ENCODE measurements at regions not wholly inside any gene's neighbourhood (a gene's known extent, or its start where the extent isn't known, plus 50 kb on each side); places are given as distances from the start of the nearest gene placed in this dataset.

DNA sequence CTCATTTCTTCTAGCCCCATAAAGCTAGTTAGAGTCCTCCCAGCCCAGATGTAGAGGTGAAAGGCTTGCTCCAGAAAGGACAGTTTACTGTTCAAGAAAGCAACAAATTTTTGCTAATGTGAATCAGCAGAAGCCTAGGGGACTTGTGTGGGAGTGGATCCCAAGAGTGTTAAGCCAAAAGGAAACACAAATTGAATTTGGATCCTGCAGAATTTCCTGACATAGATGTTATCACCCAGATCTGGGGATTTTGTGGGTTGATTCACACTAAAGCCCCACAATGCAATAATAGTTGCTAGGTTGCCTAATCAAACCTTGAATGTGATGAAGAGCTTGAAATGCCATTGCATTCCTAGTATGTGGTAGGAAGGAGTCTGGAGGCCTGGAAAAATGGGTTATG is 135.2 kb upstream of the HS3ST3A1 start:
- peaks cover 4% of the 10 kb centered on the region for H3K27me3 Mint-ChIP-seq (ENCODE audit: low read depth)
- TF ChIP-seq, protein P1, sequence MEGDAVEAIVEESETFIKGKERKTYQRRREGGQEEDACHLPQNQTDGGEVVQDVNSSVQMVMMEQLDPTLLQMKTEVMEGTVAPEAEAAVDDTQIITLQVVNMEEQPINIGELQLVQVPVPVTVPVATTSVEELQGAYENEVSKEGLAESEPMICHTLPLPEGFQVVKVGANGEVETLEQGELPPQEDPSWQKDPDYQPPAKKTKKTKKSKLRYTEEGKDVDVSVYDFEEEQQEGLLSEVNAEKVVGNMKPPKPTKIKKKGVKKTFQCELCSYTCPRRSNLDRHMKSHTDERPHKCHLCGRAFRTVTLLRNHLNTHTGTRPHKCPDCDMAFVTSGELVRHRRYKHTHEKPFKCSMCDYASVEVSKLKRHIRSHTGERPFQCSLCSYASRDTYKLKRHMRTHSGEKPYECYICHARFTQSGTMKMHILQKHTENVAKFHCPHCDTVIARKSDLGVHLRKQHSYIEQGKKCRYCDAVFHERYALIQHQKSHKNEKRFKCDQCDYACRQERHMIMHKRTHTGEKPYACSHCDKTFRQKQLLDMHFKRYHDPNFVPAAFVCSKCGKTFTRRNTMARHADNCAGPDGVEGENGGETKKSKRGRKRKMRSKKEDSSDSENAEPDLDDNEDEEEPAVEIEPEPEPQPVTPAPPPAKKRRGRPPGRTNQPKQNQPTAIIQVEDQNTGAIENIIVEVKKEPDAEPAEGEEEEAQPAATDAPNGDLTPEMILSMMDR (IDR thresholded peaks at IDR 0.05; ENCODE audit: unreplicated experiment), result no peak
- H3K9me3 Mint-ChIP-seq, result peaks cover 19% of the 10 kb centered on the region
- H3K4me1 Mint-ChIP-seq, result no peaks in the 10 kb centered on the region
- no peak overlapping the region for H3K27ac Mint-ChIP-seq
- DNase-seq (ENCODE audit: low spot score in 2 of 2, unreplicated experiment in 2 of 2), result no peak
- peaks cover 4% of the 10 kb centered on the region for H3K36me3 Mint-ChIP-seq
- no peak overlapping the region for H3K4me3 Mint-ChIP-seq

- peaks cover 9% of the 10 kb centered on the region for H3K9me3 Mint-ChIP-seq
- no peak overlapping the region for H3K27ac Mint-ChIP-seq
- H3K36me3 Mint-ChIP-seq, result no peaks in the 10 kb centered on the region
- H3K27me3 Mint-ChIP-seq (ENCODE audit: low read depth), result peaks cover 12% of the 10 kb centered on the region
- no peak for DNase-seq (ENCODE audit: low spot score in 2 of 2, unreplicated experiment in 2 of 2)
- TF ChIP-seq, protein P1 (IDR thresholded peaks at IDR 0.05; ENCODE audit: unreplicated experiment), result no peak
- H3K4me1 Mint-ChIP-seq, result peaks cover 3% of the 10 kb centered on the region
- H3K4me3 Mint-ChIP-seq, result no peak overlapping the region
Measured at GRCh38 chr17:13740686-13741085, 139.0 kb upstream of the HS3ST3A1 start.

DNA sequence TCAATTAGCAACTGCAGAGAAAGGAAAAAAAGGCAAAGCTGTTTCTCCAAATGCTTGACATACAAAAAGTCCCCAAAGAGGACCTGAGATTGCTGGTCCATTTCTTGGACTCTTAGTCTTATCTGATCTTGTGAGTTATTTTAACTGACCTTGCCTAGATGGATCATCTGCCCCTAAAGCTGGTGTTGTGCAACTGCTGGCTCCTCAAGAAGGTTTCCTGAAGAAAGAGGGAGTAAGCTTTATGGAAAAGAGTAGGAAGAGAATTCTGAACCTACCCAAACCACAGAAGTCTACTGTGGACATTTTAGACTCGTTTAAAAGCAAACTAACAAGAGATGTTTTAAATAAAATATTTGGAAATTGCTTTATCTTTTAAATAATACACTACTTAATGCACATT is 140.0 kb upstream of the HS3ST3A1 start:
- Mint-ChIP-seq H3K4me3 (no peak overlapping the region), H3K27ac (no peak overlapping the region), H3K36me3 (no peaks in the 10 kb centered on the region), H3K9me3 (peaks cover 9% of the 10 kb centered on the region), H3K27me3 (ENCODE audit: low read depth) (peaks cover 12% of the 10 kb centered on the region), H3K4me1 (peaks cover 8% of the 10 kb centered on the region)
- DNase-seq (ENCODE audit: low spot score in 2 of 2, unreplicated experiment in 2 of 2), result no peak
- TF ChIP-seq, protein P1 (IDR thresholded peaks at IDR 0.05; ENCODE audit: unreplicated experiment), result no peak

DNA sequence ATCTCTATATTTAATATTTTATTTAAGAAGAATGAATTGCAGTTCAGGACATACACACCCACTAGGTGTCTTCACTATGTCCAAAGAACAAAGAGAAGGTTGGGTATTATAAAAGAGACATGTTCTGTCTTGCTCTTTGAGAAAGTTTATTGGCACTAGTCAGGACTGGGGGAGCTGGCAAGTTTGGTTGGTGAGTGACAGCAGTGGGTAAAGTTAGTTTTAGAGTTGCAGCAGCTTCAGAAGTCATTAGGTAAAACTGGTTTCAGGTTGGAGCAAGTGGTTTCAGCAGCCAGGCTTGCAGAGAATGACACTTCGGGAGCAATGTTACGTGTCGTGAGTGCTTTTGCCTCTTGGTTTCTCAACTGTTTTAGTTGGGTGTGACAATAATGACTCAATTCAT is 142.2 kb upstream of the HS3ST3A1 start:
- Mint-ChIP-seq H3K36me3 (no peaks in the 10 kb centered on the region), H3K27ac (no peak overlapping the region), H3K4me3 (no peak overlapping the region), H3K9me3 (peaks cover 9% of the 10 kb centered on the region), H3K4me1 (peaks cover 10% of the 10 kb centered on the region), H3K27me3 (ENCODE audit: low read depth) (peaks cover 12% of the 10 kb centered on the region)
- TF ChIP-seq, protein P1 (IDR thresholded peaks at IDR 0.05; ENCODE audit: unreplicated experiment), result no peak
- no peak for DNase-seq (ENCODE audit: low spot score in 2 of 2, unreplicated experiment in 2 of 2)

DNA sequence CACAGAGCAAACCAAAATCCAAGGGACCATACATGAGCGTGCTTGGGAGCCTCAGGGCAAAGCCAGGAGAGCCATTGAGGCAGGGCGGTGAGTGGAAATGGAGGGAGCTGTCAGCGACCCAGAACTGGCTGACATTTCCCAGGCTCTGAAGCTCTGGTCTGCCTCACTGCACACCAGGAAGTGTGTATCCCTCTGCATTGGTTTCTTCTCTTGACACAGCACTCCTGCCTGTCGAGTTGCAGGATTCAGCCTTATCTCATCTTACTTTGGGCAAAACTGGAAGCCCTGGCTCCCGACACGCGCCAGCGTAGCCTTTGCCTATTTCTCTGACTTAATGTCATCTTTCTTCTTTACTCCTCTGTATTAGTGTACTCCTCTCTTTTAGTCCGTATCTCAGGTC is 144.7 kb upstream of the HS3ST3A1 start:
- no peak for DNase-seq (ENCODE audit: low spot score in 2 of 2, unreplicated experiment in 2 of 2)
- no peak overlapping the region for H3K4me3 Mint-ChIP-seq
- TF ChIP-seq, protein P1 (IDR thresholded peaks at IDR 0.05; ENCODE audit: unreplicated experiment), result no peak
- peaks cover 8% of the 10 kb centered on the region for H3K27me3 Mint-ChIP-seq (ENCODE audit: low read depth)
- peaks cover 9% of the 10 kb centered on the region for H3K9me3 Mint-ChIP-seq
- no peaks in the 10 kb centered on the region for H3K36me3 Mint-ChIP-seq
- peaks cover 30% of the 10 kb centered on the region for H3K4me1 Mint-ChIP-seq
- H3K27ac Mint-ChIP-seq, result no peak overlapping the region

Data from mesothelial cell of epicardium (in vitro differentiated cells).